Transverse colon (tissue), 4 donors: ENCODE measurements at regions not wholly inside any gene's neighbourhood (a gene's known extent, or its start where the extent isn't known, plus 50 kb on each side); places are given as distances from the start of the nearest gene placed in this dataset.
"Not testable (repeated sequence)": the region's sequence is repeated elsewhere in the genome, so short reads cannot be mapped to it uniquely, and the experiment has no call there.

Experiments
- CTCF ChIP-seq, 5 experiments: fragments of 200-600 bp in 3 of 5; fragments of 450-650 bp in 2 of 5; sonication (generic) in 3 of 5; IDR thresholded peaks; 1 replicate in 2 of 5; 2 replicates in 3 of 5; pipeline ENCODE4 v1.5.1; 2016 to 2017; ENCODE audit warnings: antibody characterized with exemption in 5 of 5, inconsistent platforms in 3 of 5, mild to moderate bottlenecking in 2 of 5, moderate library complexity in 1 of 5
- POLR2AphosphoS5 ChIP-seq, 3 donors: sonication (generic); formaldehyde crosslinking; IDR thresholded peaks; one replicate each; pipeline ENCODE4 v1.6.1; 2016; ENCODE audit warnings: antibody characterized with exemption in 3 of 3

GRCh38 chr15:89021886-89022285 is 66.4 kb upstream of the ABHD2 start:
- TF ChIP-seq CTCF, POLR2AphosphoS5 (IDR thresholded peaks at IDR 0.05): not testable (repeated sequence)
